ENCODE measurements at regions not wholly inside any gene's neighbourhood (a gene's known extent, or its start where the extent isn't known, plus 50 kb on each side); places are given as distances from the start of the nearest gene placed in this dataset.

GRCh38 chr9:13885258-13885657, 428.7 kb downstream of the NFIB start:
- Histone ChIP-seq H3K4me2 (ENCODE audit: extremely low read depth, insufficient read depth, low read length) (no peak overlapping the region), H3K4me1 (ENCODE audit: control insufficient read depth, extremely low read depth, insufficient read depth, low read length) (no peaks in the 10 kb centered on the region), H2AFZ (ENCODE audit: low read length) (no peak overlapping the region), H3K27ac (ENCODE audit: insufficient read depth, low read length) (no peak overlapping the region), H4K20me1 (ENCODE audit: control insufficient read depth, extremely low read depth, insufficient read depth, low read length) (no peaks in the 10 kb centered on the region), H3K27me3 (ENCODE audit: control insufficient read depth, insufficient read depth, low read length) (no peaks in the 10 kb centered on the region), H3K4me3 (replicated peaks in 1 of 4; ENCODE audit: control extremely low read depth in 1 of 4, insufficient read depth in 1 of 4, low read depth in 3 of 4, low read length in 4 of 4) (no peak overlapping the region), H3K36me3 (ENCODE audit: control insufficient read depth, insufficient read depth, low read length) (no peaks in the 10 kb centered on the region), H3K79me2 (ENCODE audit: control insufficient read depth, insufficient read depth, low read length) (no peaks in the 10 kb centered on the region), H3K9me3 (ENCODE audit: control insufficient read depth, insufficient read depth, low read depth, low read length) (no peaks in the 10 kb centered on the region), H3K9ac (ENCODE audit: insufficient read depth, low read length) (no peak overlapping the region)
- TF ChIP-seq CTCF (conservative IDR thresholded peaks at IDR 0.05 in 1 of 2, IDR thresholded peaks at IDR 0.05 in 1 of 2; ENCODE audit: low read depth in 1 of 2, low read length in 2 of 2) (no peak), EZH2 (IDR thresholded peaks at IDR 0.05; ENCODE audit: low read length, missing control alignments) (no peak)
- no peak for DNase-seq (ENCODE audit: low read depth in 2 of 2)

- Histone ChIP-seq H3K4me2 (ENCODE audit: extremely low read depth, insufficient read depth, low read length) (no peak overlapping the region), H3K4me1 (ENCODE audit: control insufficient read depth, extremely low read depth, insufficient read depth, low read length) (no peaks in the 10 kb centered on the region), H3K27me3 (ENCODE audit: control insufficient read depth, insufficient read depth, low read length) (no peaks in the 10 kb centered on the region), H3K9ac (ENCODE audit: insufficient read depth, low read length) (no peak overlapping the region), H3K27ac (ENCODE audit: insufficient read depth, low read length) (no peak overlapping the region), H2AFZ (ENCODE audit: low read length) (no peak overlapping the region), H3K9me3 (ENCODE audit: control insufficient read depth, insufficient read depth, low read depth, low read length) (no peaks in the 10 kb centered on the region), H3K4me3 (replicated peaks in 1 of 4; ENCODE audit: control extremely low read depth in 1 of 4, insufficient read depth in 1 of 4, low read depth in 3 of 4, low read length in 4 of 4) (no peak overlapping the region), H4K20me1 (ENCODE audit: control insufficient read depth, extremely low read depth, insufficient read depth, low read length) (no peaks in the 10 kb centered on the region), H3K36me3 (ENCODE audit: control insufficient read depth, insufficient read depth, low read length) (no peaks in the 10 kb centered on the region), H3K79me2 (ENCODE audit: control insufficient read depth, insufficient read depth, low read length) (no peaks in the 10 kb centered on the region)
- TF ChIP-seq EZH2 (IDR thresholded peaks at IDR 0.05; ENCODE audit: low read length, missing control alignments) (no peak), CTCF (conservative IDR thresholded peaks at IDR 0.05 in 1 of 2, IDR thresholded peaks at IDR 0.05 in 1 of 2; ENCODE audit: low read depth in 1 of 2, low read length in 2 of 2) (no peak)
- DNase-seq (ENCODE audit: low read depth in 2 of 2), result peak in 1 of 2 donors; percentile 23
Measured at GRCh38 chr9:13879981-13880380, 434.0 kb downstream of the NFIB start.

- H2AFZ ChIP-seq (ENCODE audit: low read length), result no peak overlapping the region
- DNase-seq (ENCODE audit: low read depth in 2 of 2), result no peak
- H3K9ac ChIP-seq (ENCODE audit: insufficient read depth, low read length), result no peak overlapping the region
- no peak overlapping the region for H3K4me2 ChIP-seq (ENCODE audit: extremely low read depth, insufficient read depth, low read length)
- H3K9me3 ChIP-seq (ENCODE audit: control insufficient read depth, insufficient read depth, low read depth, low read length), result no peaks in the 10 kb centered on the region
- H3K79me2 ChIP-seq (ENCODE audit: control insufficient read depth, insufficient read depth, low read length), result no peaks in the 10 kb centered on the region
- no peaks in the 10 kb centered on the region for H3K36me3 ChIP-seq (ENCODE audit: control insufficient read depth, insufficient read depth, low read length)
- no peaks in the 10 kb centered on the region for H4K20me1 ChIP-seq (ENCODE audit: control insufficient read depth, extremely low read depth, insufficient read depth, low read length)
- TF ChIP-seq EZH2 (IDR thresholded peaks at IDR 0.05; ENCODE audit: low read length, missing control alignments), result no peak
- TF ChIP-seq CTCF (conservative IDR thresholded peaks at IDR 0.05 in 1 of 2, IDR thresholded peaks at IDR 0.05 in 1 of 2; ENCODE audit: low read depth in 1 of 2, low read length in 2 of 2), result no peak
- H3K4me3 ChIP-seq (replicated peaks in 1 of 4; ENCODE audit: control extremely low read depth in 1 of 4, insufficient read depth in 1 of 4, low read depth in 3 of 4, low read length in 4 of 4), result no peak overlapping the region
- H3K27ac ChIP-seq (ENCODE audit: insufficient read depth, low read length), result no peak overlapping the region
- H3K4me1 ChIP-seq (ENCODE audit: control insufficient read depth, extremely low read depth, insufficient read depth, low read length), result no peaks in the 10 kb centered on the region
- H3K27me3 ChIP-seq (ENCODE audit: control insufficient read depth, insufficient read depth, low read length), result no peaks in the 10 kb centered on the region
Measured at GRCh38 chr9:13879011-13879410, 434.9 kb downstream of the NFIB start.
